ENCODE measurements at regions not wholly inside any gene's neighbourhood (a gene's known extent, or its start where the extent isn't known, plus 50 kb on each side); places are given as distances from the start of the nearest gene placed in this dataset.
A peak's percentile ranks its signal among the peaks of the same experiment; 100 is the strongest.

DNA sequence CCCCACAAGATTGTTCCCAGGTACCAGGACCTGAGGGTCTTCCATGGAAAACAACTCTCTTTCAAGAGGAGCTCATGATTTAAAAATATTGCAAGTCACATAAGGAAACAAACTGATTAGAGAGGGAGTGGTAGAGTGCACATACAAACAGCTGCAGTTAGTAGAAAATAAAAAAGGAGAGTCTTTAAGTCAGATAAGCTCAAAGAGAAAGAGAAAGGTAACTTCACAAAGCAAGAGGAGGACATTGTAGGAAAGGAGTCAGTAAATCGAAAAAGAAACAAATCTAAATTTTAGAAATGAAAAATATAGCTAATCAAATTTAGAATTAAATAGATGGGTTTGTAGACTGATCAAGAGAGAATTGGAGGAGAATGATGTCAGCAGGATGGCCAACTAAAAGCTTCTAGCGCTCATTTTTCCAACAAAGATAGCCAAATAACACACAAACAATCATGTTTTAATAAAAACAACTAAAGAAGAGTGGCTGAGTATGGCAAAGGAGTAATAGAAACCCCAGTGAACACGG lies 86.1 kb upstream of the CD53 start:
- H3K4me3 ChIP-seq (replicated peaks; ENCODE audit: low read depth, low read length), result no peak overlapping the region
- DNase-seq (ENCODE audit: low read depth), result no peak
- no peak for TF ChIP-seq CTCF (IDR thresholded peaks at IDR 0.05; ENCODE audit: low read length, missing control alignments)

DNA sequence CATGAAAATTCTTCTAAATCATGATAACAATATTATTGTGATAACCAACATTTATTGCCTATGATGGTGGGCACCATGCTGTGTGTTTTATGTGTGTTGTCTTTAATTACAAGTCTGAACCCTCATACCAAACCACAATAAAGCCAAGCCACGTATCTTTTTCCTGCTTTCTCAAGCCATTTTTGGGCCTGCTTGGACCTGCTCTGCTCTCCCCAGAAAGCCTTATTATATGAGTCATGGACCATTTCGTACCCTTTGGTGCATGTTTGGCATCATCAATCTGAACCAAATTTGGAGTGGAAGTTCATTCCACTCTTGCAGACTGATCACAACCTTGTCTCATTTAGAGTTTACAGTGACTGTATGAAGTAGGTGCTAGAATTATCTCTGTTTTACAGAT lies 87.3 kb upstream of the CD53 start:
- DNase-seq (ENCODE audit: low read depth), result no peak
- TF ChIP-seq CTCF (IDR thresholded peaks at IDR 0.05; ENCODE audit: low read length, missing control alignments), result no peak
- no peak overlapping the region for H3K4me3 ChIP-seq (replicated peaks; ENCODE audit: low read depth, low read length)

DNA sequence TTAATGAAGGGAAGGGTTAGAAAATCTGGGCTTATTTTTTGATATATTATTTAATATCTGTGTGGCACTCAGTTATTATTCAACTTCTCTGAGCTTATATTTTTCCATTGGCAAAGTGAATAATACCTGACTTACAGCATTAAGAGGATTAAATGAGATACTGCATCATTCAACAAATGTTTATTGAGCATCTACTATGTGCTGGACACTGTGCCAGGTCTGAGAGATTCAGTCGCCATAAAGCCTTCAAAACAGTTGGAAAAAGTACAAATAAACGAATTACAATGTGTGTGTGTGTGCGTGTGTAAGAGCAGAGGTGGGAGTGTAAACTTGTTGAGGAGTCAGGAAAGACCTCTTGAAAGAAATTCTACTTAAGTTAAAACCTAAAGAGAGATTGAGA lies 87.9 kb upstream of the CD53 start:
- TF ChIP-seq CTCF (IDR thresholded peaks at IDR 0.05; ENCODE audit: low read length, missing control alignments), result no peak
- no peak overlapping the region for H3K4me3 ChIP-seq (replicated peaks; ENCODE audit: low read depth, low read length)
- no peak for DNase-seq (ENCODE audit: low read depth)

GRCh38 chr1:110783292-110783918 lies 89.5 kb upstream of the CD53 start:
- TF ChIP-seq CTCF (IDR thresholded peaks at IDR 0.05; ENCODE audit: low read length, missing control alignments), result peak; percentile 100
- peak; percentile 64 for DNase-seq (ENCODE audit: low read depth)
- no peak overlapping the region for H3K4me3 ChIP-seq (replicated peaks; ENCODE audit: low read depth, low read length)

GRCh38 chr1:110781525-110781924 lies 91.4 kb upstream of the CD53 start:
- no peak for TF ChIP-seq CTCF (IDR thresholded peaks at IDR 0.05; ENCODE audit: low read length, missing control alignments)
- DNase-seq (ENCODE audit: low read depth), result no peak
- H3K4me3 ChIP-seq (replicated peaks; ENCODE audit: low read depth, low read length), result no peak overlapping the region

DNA sequence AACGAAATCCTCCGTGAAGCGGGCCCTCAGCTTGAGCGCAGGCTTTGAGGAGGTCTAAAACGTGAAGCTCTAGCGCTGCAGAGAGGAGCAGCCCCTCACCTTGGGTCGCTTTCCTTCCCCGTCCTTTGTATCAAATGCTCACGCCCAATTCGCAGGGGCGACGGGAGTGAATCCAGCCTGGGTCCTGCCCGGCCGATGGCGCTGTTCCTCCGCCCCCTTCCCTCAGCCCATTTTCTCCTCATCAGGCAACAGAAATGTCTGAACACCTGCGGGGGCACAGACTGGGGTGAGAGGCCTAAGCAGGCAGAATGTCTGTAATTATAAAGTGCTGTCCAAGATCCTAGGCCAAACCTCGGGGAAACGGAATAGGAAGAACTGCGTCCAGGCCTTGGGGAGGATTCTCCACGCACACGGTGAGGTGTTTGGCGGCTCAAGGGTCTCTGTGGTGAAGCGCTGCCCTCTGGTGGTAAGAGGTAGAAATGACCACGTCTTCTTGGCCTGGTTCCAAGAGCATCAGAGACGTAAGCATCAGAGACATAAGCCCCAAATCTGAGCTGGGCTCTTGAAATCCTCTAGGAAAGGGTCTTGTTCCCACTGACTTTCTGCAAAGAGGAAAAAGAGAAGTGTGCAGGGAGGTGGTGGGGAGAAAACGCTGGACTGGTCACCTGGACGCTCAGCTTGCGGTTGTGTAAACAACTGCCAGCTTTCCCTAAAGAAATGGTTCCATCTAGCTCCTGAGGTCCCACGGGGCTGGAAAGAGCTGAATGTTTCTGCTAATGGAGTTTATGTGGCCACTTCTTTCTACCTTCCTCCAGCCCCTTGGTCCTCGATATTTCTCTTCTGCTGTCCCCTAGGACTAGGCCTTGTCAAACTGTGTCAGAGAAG lies 92.1 kb upstream of the CD53 start:
- peak; percentile 79 for TF ChIP-seq CTCF (IDR thresholded peaks at IDR 0.05; ENCODE audit: low read length, missing control alignments)
- no peak overlapping the region for H3K4me3 ChIP-seq (replicated peaks; ENCODE audit: low read depth, low read length)
- DNase-seq (ENCODE audit: low read depth), result peak; percentile 80

Measured in fibroblast of pulmonary artery (primary cell).